Gastrocnemius medialis (tissue), 4 donors: ENCODE measurements at regions not wholly inside any gene's neighbourhood (a gene's known extent, or its start where the extent isn't known, plus 50 kb on each side); places are given as distances from the start of the nearest gene placed in this dataset.

ENCODE experiments used
- POLR2A ChIP-seq, 2 donors: fragments of 450-650 bp; IDR thresholded peaks; one replicate each; pipeline ENCODE4 v1.6.1; 2017; ENCODE audit warnings: antibody characterized with exemption in 2 of 2, mild to moderate bottlenecking in 2 of 2, moderate library complexity in 2 of 2
- TF ChIP-seq, protein P1 (sequence below), 5 experiments: fragments of 450-650 bp in 3 of 5; fragments of 200-600 bp in 2 of 5; sonication (generic) in 2 of 5; IDR thresholded peaks in 4 of 5; conservative IDR thresholded peaks in 1 of 5; 1 replicate in 4 of 5; 2 replicates in 1 of 5; pipeline ENCODE4 v1.5.1; 2016 to 2019; ENCODE audit warnings: antibody characterized with exemption in 5 of 5, mild to moderate bottlenecking in 3 of 5, moderate library complexity in 3 of 5

DNA sequence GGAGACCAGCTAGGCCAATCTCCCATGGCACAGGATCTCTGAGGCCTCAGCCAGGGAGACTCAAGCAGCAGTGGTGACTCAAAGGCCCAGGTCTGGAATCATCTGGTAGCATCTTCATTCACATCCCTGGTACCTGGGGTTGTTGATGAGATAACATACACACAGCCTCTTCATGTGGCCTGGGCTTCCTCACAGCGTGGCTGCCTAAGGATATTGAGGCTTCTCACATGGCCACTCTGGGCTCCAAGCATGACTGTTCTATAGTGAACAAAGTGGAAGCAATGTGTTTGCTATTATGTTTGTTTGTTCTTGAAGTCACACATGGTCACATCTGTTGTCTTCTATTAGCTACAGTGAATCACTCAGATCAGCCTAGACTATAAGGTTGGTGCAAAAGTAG is 584.1 kb downstream of the VRK1 start:
- TF ChIP-seq, protein P1, sequence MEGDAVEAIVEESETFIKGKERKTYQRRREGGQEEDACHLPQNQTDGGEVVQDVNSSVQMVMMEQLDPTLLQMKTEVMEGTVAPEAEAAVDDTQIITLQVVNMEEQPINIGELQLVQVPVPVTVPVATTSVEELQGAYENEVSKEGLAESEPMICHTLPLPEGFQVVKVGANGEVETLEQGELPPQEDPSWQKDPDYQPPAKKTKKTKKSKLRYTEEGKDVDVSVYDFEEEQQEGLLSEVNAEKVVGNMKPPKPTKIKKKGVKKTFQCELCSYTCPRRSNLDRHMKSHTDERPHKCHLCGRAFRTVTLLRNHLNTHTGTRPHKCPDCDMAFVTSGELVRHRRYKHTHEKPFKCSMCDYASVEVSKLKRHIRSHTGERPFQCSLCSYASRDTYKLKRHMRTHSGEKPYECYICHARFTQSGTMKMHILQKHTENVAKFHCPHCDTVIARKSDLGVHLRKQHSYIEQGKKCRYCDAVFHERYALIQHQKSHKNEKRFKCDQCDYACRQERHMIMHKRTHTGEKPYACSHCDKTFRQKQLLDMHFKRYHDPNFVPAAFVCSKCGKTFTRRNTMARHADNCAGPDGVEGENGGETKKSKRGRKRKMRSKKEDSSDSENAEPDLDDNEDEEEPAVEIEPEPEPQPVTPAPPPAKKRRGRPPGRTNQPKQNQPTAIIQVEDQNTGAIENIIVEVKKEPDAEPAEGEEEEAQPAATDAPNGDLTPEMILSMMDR (IDR thresholded peaks at IDR 0.05 in 4 of 5, conservative IDR thresholded peaks at IDR 0.05 in 1 of 5) = no peak
- TF ChIP-seq POLR2A (IDR thresholded peaks at IDR 0.05) = no peak
